Muscle layer of duodenum (tissue), 2 donors: ENCODE measurements at regions not wholly inside any gene's neighbourhood (a gene's known extent, or its start where the extent isn't known, plus 50 kb on each side); places are given as distances from the start of the nearest gene placed in this dataset.
"Not testable (repeated sequence)": the region's sequence is repeated elsewhere in the genome, so short reads cannot be mapped to it uniquely, and the experiment has no call there.

Source experiments
- H3K27ac ChIP-seq: one replicate; pipeline ENCODE4 v1.7.0; 2013; ENCODE audit warnings: mild to moderate bottlenecking, low read length
- H3K27me3 ChIP-seq: one replicate; pipeline ENCODE4 v1.7.0; 2013; ENCODE audit warnings: low read depth, mild to moderate bottlenecking, control low read depth, low read length
- H3K36me3 ChIP-seq, 2 donors: one replicate each; pipeline ENCODE4 v1.7.0; 2013; ENCODE audit warnings: low read length in 2 of 2, control low read depth in 1 of 2, mild to moderate bottlenecking in 1 of 2; ENCODE audit not compliant: insufficient read depth in 2 of 2, control insufficient read depth in 1 of 2
- H3K4me1 ChIP-seq, 2 donors: one replicate each; pipeline ENCODE4 v1.7.0; 2013; ENCODE audit warnings: low read length in 2 of 2, mild to moderate bottlenecking in 2 of 2, control low read depth in 1 of 2, moderate library complexity in 1 of 2; ENCODE audit not compliant: insufficient read depth in 2 of 2, control insufficient read depth in 1 of 2
- H3K4me3 ChIP-seq, 2 donors: one replicate each; pipeline ENCODE4 v1.7.0; 2013; ENCODE audit warnings: low read length in 2 of 2, low read depth in 1 of 2, mild to moderate bottlenecking in 1 of 2
- H3K9me3 ChIP-seq, 2 donors: one replicate each; pipeline ENCODE4 v1.7.0; 2013; ENCODE audit warnings: low read length in 2 of 2, control low read depth in 1 of 2, mild to moderate bottlenecking in 1 of 2; ENCODE audit not compliant: control insufficient read depth in 1 of 2
- donor health status: healthy.

DNA sequence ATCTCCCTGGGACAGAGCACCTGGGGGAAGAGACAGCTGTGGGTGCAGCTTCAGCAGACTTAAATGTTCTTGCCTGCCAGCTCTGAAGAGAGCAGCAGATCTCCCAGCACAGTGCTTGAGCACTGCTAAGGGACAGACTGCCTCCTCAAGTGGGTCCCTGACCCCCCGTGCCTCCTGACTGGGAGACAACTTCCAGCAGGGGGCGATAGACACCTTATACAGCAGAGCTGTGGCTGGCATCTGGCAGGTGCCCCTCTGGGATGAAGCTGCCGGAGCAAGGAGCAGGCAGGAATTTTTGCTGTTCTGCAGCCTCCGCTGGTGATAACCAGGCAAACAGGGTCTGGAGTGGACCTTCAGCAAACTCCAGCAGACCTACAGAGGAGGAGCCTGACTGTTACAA, 541.7 kb upstream of the PITX2 start:
- H3K4me3 ChIP-seq, H3K27me3 ChIP-seq, H3K4me1 ChIP-seq, H3K27ac ChIP-seq, H3K36me3 ChIP-seq, H3K9me3 ChIP-seq: not testable (repeated sequence)

DNA sequence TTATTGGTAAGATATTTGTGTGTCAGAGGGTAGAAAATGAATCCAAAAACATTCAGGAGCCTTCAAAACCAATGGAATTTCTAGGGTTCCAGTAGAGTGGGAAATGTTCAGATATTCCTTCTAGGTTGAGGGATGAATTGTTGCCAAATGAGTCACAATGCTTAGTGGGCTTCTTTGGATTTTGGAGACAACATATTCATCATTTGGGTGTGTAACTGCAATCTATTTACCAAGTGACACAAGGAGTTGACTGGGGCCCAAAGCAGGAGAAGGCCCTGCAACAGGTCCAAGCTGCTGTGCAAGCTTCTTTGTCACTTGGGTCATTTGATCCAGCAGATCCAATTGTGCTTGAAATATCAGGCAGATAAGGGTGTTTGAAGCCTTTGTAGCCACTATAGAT, 551.5 kb upstream of the PITX2 start:
- H3K4me1 ChIP-seq: no peaks in the 10 kb centered on the region
- H3K4me3 ChIP-seq: no peak overlapping the region
- H3K36me3 ChIP-seq: no peaks in the 10 kb centered on the region
- H3K9me3 ChIP-seq: no peaks in the 10 kb centered on the region
- no peak overlapping the region for H3K27ac ChIP-seq
- no peaks in the 10 kb centered on the region for H3K27me3 ChIP-seq

DNA sequence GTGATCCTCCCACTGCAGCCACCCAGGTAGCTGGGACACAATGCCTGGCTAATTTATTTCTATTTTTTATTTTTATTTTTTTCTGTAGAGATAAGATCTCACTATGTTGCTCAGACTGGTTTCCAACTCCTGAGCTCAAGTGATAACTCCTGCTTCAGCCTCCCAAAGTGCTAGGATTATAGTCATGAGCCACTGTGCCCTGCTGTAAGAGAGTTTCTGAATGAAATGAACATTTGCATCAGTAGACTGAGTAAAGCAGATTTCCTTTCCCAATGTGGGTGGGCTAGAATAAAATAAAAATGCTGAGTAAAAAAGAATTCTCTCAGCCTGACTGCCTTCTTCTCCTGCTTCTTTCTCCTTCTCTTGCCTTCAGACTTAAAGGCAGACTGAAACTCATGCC, 555.4 kb upstream of the PITX2 start:
- H3K27me3 ChIP-seq: no peaks in the 10 kb centered on the region
- no peak overlapping the region for H3K27ac ChIP-seq
- no peaks in the 10 kb centered on the region for H3K4me1 ChIP-seq
- H3K9me3 ChIP-seq: peaks cover 0 to 2% of the 10 kb centered on the region in 2 donors
- H3K36me3 ChIP-seq: no peaks in the 10 kb centered on the region
- H3K4me3 ChIP-seq: no peak overlapping the region

DNA sequence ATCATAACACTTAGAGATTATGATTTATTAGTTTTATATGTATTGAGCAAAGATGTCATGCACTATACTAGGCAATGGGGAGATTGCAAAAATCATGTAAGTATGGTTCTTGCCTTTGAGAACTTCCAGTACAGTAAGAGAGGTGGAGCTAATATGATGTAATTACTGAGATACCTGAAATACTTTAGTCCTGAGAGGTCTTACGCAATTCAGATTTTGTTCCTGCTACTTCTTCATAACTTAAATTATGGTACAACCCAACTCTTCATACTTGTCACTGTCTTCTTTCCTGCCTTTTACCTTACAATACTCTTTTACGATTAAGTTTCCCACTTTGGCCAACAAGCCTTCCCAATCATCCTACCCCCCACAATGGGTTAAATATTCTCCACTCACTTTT, 564.2 kb upstream of the PITX2 start:
- H3K4me1 ChIP-seq: no peaks in the 10 kb centered on the region
- H3K27me3 ChIP-seq: no peaks in the 10 kb centered on the region
- H3K36me3 ChIP-seq: no peaks in the 10 kb centered on the region
- H3K4me3 ChIP-seq: no peak overlapping the region
- H3K9me3 ChIP-seq: peaks cover 0 to 2% of the 10 kb centered on the region in 2 donors
- H3K27ac ChIP-seq: no peak overlapping the region

DNA sequence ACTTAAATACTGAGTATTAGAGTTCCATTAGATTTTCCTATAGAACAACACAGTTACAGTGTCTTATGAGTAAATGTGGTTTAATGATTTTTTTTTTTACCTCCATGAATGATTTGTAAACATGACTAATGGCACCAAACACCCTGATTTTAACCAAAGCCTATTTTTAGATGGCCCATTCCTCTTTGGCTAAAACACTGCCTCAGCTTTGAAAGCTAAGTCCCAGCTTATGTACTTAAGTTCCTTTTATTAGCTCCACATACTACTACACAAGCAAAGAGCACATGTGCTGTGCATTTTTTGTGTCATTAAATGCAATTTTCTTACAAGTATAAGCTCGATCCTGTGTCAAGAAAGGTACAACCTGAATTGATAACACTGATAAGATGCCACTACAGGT, 575.6 kb upstream of the PITX2 start:
- H3K27ac ChIP-seq: no peak overlapping the region
- no peak overlapping the region for H3K4me3 ChIP-seq
- no peaks in the 10 kb centered on the region for H3K4me1 ChIP-seq
- H3K27me3 ChIP-seq: no peaks in the 10 kb centered on the region
- no peaks in the 10 kb centered on the region for H3K36me3 ChIP-seq
- no peaks in the 10 kb centered on the region for H3K9me3 ChIP-seq

DNA sequence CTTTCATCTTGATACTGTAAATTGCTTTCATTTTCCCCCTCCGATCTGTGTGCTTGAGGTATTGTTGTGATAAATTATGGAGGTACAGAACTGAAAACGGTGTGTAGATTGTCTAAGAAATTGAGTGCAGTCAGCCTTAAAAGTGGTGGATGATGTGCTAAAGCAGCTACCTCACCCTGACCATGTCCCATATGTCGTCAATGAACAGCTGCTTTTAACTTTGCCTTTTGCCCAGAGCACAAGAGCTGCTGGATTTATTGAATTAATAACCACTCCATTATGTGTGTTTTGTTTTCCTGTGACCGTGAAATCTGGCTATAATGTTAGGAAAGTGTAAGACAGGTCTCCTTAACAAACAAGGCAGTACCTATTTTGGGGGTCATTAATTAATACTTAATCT, 581.9 kb upstream of the PITX2 start:
- Histone ChIP-seq H3K27me3 (no peaks in the 10 kb centered on the region), H3K36me3 (no peaks in the 10 kb centered on the region), H3K4me3 (no peak overlapping the region), H3K27ac (no peak overlapping the region), H3K9me3 (no peaks in the 10 kb centered on the region), H3K4me1 (no peaks in the 10 kb centered on the region)

DNA sequence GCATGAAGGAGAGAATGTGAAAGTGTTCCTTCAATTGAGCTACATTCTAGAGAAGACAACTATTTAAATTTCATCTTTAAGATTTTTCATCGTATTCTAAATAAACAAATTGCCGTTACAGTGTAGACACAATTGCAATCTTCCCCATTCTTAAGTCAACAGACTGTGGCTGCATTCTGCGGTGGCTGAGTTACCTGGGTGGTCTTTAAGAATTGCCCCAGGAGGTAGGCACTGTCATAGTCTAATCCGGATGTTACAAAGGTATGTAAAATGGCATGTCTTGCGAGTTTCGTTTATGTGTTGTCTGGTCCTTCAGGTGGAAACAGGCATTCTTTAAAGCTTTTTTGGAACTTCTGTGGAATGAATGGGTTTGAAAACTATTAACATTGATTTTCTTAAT, 586.1 kb upstream of the PITX2 start:
- no peaks in the 10 kb centered on the region for H3K27me3 ChIP-seq
- no peaks in the 10 kb centered on the region for H3K9me3 ChIP-seq
- H3K4me3 ChIP-seq: no peak overlapping the region
- no peaks in the 10 kb centered on the region for H3K36me3 ChIP-seq
- H3K27ac ChIP-seq: no peak overlapping the region
- H3K4me1 ChIP-seq: no peaks in the 10 kb centered on the region

DNA sequence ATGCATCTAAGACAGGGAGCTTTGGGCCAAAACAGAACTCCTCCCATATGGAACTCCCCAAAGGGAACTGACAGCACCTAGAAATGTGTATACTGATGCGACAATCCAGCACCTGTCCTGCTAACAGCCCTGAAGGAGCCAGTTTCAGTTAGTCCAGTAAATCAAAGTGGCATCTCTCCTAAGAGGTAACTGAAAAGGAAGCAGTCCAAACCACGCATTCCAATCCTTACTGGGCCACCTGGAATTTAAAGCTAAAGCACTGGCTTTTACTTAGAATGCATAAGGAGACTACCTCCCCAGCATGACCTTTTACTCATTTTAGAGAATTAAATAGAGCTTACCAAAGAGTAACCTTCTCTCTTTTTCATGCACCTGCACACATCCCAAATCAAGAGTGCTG, 586.8 kb upstream of the PITX2 start:
- Histone ChIP-seq H3K9me3 (no peaks in the 10 kb centered on the region), H3K27me3 (no peaks in the 10 kb centered on the region), H3K27ac (no peak overlapping the region), H3K4me3 (no peak overlapping the region), H3K4me1 (no peaks in the 10 kb centered on the region), H3K36me3 (no peaks in the 10 kb centered on the region)

DNA sequence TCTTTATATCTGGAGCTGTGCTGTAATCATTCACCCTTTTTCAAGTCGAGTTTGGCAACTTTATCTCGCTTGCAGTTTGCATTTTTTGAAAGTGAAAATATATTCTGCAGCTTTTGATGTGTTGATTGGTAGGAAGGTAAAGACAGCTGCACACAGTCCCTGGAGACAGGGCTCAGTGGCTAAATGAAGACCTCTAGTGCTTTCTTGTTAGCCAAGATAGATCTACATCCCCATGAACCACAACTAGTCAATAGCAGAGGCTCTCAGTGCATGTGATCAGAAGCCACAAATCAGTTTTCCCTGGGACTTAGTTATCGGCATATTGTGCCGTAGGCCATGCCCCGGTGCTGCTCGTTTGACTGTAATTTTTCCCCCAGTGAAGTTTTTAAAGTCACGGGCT, 587.7 kb upstream of the PITX2 start:
- Histone ChIP-seq H3K27ac (no peak overlapping the region), H3K36me3 (no peaks in the 10 kb centered on the region), H3K4me1 (no peaks in the 10 kb centered on the region), H3K27me3 (no peaks in the 10 kb centered on the region), H3K9me3 (no peaks in the 10 kb centered on the region), H3K4me3 (no peak overlapping the region)

DNA sequence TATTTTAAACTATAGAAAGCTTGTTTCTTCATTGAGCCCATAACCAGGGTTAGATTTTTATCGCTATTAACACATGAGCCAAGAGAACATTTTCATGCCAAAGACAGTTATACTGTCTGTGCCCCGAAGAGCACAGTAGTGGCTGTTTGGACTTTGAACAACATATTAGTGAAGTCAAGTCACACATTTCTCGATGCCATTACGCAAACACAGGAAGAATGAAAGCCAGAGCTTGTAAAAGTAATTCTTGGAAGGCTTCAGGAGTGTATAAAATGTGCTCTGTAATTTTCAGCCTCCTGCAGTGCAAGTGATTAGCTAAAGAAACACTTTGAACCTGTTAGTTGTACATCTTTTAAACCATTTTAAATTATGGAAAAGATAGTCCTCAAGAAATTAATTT, 590.7 kb upstream of the PITX2 start:
- no peaks in the 10 kb centered on the region for H3K27me3 ChIP-seq
- no peaks in the 10 kb centered on the region for H3K4me1 ChIP-seq
- H3K27ac ChIP-seq: no peak overlapping the region
- no peak overlapping the region for H3K4me3 ChIP-seq
- no peaks in the 10 kb centered on the region for H3K36me3 ChIP-seq
- H3K9me3 ChIP-seq: no peaks in the 10 kb centered on the region

DNA sequence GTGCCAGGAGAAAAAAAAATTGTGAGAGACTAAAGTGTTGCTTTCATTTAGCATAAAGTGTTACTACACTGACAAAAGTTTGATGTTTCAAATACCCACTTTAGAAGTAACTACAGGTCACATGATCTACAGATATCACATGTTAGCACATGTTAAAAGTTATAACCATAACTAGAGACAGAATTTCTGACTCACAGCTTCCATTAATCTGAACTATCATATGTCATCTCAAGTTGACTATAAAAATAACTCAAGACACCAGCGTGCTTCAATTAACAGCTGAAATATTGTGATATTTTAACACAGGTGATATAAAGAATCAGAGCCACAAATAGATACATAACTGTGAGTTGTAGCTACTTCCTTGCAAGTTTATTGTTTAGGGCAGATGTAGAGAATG, 591.5 kb upstream of the PITX2 start:
- no peaks in the 10 kb centered on the region for H3K9me3 ChIP-seq
- H3K36me3 ChIP-seq: no peaks in the 10 kb centered on the region
- no peaks in the 10 kb centered on the region for H3K4me1 ChIP-seq
- no peak overlapping the region for H3K4me3 ChIP-seq
- no peaks in the 10 kb centered on the region for H3K27me3 ChIP-seq
- no peak overlapping the region for H3K27ac ChIP-seq

DNA sequence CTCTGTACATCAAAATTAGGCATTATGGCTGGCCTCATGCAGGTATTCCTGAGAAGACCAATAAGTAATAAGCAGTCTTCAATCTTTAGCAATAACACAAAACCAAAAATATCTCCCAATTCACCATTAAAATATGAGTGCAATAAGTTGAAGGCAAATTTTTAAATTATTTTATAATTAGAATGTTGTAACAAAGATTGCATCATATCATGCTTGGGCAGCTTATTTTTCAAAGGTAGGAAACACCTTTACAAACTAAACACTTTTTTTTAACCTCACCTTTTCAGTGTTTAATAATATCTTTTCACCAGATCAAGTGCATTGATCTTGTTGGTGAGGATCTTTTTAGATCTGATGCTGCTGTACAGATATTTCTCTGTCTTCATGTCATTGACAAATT, 592.9 kb upstream of the PITX2 start:
- H3K27me3 ChIP-seq: no peaks in the 10 kb centered on the region
- no peak overlapping the region for H3K27ac ChIP-seq
- no peaks in the 10 kb centered on the region for H3K9me3 ChIP-seq
- H3K4me1 ChIP-seq: no peaks in the 10 kb centered on the region
- no peak overlapping the region for H3K4me3 ChIP-seq
- no peaks in the 10 kb centered on the region for H3K36me3 ChIP-seq
